Stimulated activated CD4-positive, alpha-beta T cell treated with anti-CD3 and anti-CD28 coated beads, Interleukin-4, amount 100 ng/mL, for 24 hours (primary cell): ENCODE measurements at regions not wholly inside any gene's neighbourhood (a gene's known extent, or its start where the extent isn't known, plus 50 kb on each side); places are given as distances from the start of the nearest gene placed in this dataset.
A peak's percentile ranks its signal among the peaks of the same experiment; 100 is the strongest.
"Not testable (repeated sequence)": the region's sequence is repeated elsewhere in the genome, so short reads cannot be mapped to it uniquely, and the experiment has no call there.

Experiments
- DNase-seq: peaks from one replicate; pipeline ENCODE4 v3.0.0-alpha.2; 2020

DNA sequence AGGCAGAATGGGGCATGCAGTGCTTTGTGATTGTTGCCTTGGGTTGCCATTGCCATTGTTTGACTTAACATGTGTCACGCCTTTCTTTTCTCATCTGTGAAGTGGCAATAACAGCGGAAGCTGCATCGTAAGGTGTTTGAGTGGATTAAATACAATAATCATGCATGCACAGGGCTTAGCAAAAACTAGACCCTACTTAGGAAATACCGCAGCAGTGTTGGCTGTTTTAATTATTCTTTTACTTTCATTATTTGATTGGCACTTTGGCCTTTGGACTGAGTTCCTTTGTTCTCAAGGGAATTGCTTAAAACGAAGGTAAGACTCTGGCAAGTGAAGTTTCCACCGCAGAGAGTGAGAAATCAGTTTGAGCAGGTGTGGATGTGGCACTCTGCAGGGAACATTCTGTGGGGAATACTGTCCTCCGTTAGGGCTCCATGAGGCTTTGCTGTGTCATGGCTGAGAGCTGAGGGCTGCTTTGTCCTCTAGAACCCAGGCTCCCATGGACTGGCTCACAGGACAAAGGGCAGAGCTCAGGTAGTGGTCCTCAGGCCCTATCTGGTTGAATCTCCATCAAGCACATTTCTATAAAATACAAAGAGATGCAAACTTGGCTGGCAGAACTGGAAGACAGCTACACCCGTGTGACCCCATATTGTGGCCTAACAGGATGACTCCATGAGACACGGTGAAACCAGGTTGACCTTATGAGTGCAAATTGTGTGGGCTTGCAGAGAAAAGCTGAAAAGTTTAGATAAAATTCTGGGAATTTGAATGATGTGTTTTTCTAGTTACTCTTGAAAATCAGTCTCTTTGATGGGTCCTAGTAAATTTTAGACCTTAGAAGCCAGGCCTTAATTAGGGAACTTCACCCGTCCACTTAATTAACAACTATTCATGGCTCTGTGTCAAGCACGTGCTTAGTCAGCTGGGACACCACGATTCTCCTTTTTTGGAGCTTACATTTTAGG lies 407.2 kb downstream of the KCNRG start:
- no peak for DNase-seq

DNA sequence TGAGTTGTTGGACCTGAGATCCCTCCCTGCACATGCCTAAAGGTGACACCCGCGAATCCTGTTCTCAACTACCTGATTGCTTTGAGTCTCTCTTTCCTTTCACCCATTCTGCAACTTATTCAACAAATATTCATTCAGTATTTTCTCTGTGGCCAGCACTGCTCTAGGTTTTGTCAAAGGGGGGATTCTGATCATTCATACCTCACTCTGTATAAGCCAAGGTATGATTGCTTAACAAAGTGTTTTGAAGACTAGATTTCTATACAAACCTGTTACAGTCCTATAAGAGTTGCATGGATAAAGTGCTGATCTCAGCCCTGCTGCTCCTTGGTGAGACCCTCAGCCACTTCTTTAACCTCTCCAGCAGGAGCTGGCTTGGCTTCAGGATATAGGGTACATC lies 409.7 kb downstream of the KCNRG start:
- DNase-seq: no peak

DNA sequence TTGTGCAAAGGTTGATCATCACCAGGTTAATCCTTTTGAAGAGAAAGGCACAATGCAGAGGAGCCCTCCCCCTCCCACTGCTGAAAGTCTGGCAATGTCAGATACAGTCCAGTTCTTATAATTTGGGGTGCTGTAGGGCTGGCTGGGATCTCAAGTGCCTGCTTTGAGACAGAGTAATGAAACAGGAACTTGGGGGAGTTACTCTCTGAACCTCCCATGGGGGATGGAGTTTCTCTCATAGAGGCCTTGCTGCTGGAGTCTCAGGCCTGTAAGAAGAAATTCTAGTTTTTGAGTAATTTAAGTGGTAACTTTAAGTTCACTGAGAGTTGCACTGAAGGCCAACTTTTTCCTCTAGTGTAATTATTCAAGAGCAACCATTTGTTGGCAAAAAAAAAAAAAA lies 410.5 kb downstream of the KCNRG start:
- DNase-seq: no peak

DNA sequence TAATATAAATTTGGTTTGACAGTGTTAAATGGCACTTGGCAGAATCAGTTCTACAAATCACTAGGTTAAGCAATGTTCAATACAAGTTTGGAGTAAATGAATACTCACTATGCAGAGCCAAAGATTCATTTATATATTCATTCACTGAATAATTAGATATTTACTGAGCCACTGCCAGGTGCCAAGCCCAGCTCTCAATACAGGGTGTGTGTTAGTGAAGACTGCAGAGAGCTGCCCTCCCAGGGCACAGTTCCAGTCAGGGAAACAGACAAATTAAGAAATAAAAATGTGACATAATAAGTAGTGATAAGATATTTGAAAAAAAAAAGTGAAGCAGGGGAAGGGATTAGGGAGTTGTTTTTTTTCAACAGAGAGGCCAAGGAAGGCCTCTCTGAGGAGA lies 411.7 kb downstream of the KCNRG start:
- DNase-seq: no peak

DNA sequence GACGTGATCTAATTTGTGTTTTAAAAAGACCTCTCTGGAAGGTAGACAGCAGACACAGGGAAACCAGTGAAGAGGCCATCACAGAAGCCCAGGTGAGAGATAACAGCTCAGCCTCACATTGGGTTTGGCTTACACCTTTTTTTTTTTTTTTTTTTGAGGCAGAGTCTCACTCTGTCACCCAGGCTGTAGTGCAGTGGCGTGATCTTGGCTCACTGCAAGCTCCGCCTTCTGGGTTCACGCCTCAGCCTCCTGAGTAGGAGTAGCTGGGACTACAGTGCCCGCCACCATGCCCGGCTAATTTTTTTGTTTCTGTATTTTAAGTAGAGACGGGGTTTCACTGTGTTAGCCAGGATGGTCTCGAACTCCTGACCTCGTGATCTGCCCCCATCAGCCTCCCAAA lies 412.3 kb downstream of the KCNRG start:
- not testable (repeated sequence) for DNase-seq

DNA sequence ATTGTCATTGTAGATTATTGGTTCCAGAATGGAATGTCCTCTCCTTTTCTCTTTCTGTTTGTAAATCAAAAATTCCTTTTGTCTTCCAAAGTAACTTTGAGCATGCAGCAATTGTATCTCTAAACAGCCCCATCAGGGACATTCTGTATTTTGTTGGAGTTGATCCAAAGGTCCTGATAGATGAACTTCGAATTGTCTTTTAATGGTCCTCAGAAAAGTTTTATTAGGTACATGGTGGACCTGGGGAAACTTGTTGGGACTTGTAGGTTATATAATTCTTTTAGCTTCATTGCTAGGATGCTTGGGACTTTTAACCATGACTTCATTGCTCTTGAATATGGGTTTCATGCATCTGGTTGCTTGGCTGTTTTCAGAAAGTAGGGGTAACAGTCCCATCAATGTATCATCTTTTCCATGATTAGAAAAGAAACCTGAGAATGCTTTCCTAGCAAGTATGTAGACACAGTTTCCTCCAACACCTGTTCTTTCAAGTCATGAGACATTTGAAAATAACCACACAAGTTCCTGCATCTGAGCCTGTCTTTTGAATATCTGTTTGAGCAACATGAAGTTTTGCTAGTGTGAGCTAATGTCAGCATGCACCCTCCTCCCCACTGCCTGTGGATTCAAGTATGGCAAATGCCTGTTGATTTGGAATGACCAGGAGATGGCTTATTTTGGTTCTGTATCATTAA lies 413.1 kb downstream of the KCNRG start:
- DNase-seq: peak; percentile 17

DNA sequence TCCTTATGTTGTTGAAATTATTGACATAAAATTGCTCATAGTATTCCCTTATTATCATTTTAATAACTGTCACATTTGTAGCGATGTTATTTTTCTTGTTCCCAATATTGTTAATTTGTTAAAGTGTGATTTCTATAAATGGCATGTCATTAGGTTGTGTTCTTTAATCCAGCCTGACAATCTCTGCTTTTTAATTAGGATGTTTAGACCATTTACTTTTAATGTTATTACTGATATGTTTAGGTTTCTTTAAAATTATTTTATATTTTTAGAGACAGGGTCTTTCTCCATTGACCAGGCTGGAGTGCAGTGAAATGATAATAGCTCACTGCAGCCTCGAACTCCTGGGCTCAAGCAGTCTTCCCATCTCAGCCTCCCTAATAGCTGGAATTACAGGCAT lies 408.5 kb downstream of the DLEU7 start:
- DNase-seq: no peak

DNA sequence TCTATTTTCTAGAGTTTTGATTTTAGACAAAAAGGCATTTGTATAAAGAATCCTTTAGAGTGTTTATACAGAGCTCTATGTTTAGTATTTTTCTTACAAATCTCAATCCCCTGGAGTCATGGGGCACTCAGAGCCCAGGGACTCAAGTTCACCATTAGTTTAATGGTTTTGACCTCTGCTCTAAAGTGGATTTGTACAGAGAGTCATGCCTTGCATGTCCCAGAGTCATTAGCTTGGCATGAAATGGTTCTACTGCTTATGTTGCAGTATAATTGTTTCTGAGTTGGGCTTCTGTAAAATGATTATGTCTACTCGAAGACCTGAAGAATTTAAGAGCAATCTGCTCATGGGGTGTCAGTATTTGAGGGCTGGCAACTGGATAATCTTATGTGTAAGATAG lies 406.2 kb downstream of the DLEU7 start:
- DNase-seq: no peak

DNA sequence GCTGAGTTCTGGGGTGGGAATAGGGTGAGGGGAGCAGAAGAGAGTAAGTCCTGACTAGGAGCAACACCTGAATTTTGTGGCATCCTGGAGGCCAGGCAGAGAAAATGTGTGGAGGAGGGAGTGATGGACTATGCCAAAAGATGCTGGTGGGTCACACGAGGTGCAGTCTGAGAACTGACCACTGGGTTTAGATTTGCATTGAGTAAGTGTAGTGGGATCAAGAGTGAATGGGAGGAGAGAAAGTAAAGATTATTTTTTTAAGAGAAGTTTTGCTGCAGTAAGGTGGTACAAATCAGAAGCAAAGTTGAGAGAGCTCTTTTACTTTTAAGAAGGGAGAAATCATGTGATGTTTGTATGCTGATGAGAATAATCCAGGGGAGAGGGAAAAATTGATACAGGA lies 405.1 kb downstream of the DLEU7 start:
- no peak for DNase-seq

DNA sequence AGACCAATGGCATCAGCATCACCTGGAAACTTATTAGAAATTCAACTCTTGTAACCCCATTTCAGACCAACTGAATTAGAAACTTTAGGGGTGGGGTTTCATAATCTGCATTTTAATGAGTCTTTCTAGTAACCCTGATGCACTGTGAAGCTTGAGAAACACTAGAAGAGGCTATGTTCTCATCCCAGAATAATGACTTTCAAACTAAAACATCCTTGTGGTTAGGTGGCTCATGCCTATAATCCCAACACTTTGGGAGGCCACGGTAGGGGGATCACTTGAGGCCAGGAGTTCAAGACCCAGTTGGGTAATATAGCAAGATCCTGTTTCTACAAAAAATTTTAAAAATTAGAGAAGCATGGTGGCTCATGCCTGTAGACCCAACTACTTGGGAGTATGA lies 402.4 kb downstream of the DLEU7 start:
- DNase-seq: no peak

DNA sequence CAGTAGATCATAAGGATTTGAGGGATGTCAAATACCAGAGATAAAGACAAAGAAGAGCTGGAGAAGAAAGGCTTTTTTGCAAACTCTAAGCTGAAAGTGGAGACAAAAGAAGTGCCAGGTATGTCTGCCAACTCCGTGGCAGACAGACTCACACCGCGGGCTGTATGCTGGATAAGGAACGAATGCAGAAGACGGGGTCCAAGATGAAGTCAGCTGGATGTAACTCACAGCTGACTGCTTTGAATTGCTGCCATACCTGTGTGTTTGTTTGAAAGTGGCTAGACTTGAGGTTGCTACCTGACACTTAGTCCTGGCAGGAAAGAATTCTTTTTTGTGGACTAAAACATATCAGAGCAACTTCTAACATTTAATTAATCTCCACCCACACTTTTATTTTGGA lies 398.8 kb downstream of the DLEU7 start:
- no peak for DNase-seq

DNA sequence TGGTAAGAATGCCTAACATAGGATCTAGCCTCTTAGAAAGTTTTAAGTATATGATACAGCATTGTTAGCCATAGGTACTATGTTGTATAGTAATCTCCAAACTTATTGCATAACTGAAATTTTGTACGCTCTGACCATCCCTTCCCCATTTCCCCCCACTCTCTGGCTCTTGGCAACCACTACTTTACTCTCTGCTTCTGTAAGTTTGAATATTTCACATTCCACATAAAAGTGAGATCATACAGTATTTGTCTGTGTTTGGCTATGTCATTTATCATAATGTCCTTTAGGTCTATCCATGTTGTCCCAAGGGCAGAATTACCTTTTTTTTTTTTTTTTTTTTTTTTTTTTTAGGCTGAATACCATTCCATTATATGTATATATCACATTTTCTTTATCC lies 396.9 kb downstream of the DLEU7 start:
- no peak for DNase-seq

DNA sequence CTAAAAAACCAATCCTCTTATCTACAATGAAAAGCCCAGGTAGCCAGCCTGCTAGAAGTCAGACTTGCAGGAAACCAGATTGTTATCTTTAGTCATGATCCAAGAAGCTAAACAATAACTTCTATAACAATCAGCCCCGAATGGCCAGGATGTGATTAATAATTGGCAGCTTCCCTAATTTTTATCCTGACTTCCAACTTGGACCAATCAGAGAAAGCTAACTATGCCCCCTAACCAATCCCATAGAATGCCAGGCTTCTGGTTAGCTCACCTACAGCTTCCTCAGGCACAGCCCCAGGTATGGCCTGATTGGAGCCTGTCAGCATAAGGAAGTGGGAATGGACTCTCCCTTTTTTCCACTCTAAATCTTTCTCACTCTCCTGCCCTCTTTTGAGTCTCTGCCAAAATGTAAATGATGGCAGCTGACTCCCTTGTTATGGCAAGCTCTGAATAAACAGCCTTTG lies 394.9 kb downstream of the DLEU7 start:
- DNase-seq: no peak

DNA sequence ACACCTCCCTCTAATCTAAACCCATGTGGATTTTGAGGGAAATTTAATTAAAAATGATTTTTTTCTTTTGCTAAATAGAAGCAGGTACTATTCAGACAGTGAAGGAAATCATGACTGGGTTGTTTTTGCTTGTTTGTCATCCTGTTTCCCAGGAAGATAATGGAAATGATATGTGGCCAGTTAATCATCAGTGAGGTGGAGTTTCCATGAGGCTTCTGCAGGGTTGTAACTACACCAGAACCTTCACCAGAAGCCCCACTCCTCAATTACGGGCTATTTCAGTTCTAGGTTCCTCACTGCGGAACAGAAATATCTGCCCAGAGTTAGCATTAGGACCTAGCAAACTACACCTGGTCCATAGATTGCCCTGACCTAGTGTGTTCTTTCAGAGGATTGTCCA lies 394.0 kb downstream of the DLEU7 start:
- DNase-seq: no peak

DNA sequence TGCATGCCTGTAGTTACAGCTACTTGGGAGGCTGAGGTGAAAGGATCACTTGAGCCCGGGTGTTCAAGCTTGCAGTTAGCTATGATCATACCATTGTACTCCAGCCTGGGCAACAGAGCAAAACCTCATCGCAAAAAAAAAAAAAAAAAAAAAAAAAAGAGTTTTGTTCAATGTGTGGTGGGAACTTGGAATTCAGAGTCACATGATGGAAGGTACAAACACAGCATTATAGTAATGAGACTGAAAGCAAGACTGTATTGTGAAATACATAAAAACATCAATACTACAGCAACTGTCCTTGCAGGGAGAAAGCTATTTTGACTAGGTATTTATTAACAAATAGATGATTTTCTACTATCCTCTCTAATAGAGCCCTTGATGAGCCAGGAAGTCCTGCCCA lies 393.2 kb downstream of the DLEU7 start:
- DNase-seq: no peak

DNA sequence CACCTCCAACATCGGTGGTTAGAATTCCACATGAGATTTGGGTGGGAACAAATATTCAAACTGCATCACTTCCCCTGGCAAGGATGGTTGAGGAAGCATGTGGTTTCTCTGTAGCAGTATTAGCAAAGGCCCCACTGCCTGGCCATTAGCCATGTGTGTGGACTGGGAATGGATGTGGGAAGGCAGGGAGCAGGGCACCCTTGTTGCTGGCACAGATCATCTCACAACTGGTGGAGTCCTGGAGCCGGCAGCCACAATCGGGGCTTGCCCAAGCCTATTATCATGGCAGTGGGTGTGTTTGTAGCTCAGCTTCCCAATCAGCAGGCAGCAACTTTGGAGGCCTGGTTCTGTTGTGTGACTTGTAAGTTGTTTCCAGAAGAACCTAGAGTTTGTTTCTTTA lies 391.9 kb downstream of the DLEU7 start:
- no peak for DNase-seq

DNA sequence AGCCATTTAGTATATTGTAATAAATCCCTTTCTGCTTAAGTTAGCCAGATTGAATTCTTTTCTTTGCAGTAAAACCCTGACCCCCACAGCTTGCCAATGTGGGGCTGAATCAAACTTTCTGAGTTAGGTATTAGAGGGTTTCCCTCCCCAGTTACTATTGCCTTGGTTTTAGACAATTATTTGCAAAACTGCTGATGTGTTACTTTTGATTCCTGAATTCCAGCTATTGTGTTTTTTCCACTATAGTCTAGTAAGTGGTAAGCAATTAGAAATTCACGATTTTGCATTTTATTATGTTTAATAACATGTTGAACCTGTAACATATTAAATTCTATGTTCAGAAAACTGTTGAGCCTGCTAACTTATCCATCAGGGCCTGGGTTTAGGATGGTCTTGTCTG lies 391.5 kb downstream of the DLEU7 start:
- no peak for DNase-seq

DNA sequence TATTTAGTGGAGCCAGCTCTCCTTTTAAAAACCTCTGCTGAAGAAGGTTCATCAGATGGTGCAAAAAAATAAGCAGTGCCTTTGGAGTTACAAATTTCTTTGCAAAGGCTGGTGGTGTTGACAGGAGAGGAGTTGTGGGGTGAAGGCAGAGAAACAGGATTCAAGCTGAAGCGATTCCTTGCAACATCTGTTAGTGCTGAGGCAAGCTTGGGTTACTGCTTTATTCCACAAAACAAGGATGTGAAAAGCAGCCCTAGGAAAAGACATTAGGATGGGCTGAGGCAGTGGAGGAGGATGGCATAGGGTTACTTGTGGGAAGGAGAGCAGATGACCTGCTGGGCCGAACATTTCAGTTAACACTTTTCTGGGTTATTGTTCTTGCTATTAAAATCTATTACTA lies 390.7 kb downstream of the DLEU7 start:
- no peak for DNase-seq

DNA sequence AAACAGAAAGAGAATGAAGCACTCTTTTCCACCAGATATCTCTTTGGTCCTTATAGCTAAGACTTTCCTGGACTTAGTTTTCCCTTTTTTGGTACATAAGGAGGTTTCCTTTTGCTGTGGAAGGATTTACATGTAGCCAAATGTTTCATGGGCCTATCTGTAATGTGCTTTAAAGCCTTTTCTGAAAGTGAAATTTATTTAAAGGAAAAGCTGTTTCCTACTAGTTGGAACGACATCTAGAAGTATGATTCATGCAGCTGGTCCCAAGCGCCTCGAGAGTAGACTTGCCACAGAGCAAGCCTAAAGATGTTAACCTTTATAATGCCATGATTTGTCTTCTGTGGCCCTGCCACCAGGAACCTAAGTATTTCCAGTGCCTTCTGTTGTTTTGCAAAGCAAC lies 390.3 kb downstream of the DLEU7 start:
- DNase-seq: no peak

DNA sequence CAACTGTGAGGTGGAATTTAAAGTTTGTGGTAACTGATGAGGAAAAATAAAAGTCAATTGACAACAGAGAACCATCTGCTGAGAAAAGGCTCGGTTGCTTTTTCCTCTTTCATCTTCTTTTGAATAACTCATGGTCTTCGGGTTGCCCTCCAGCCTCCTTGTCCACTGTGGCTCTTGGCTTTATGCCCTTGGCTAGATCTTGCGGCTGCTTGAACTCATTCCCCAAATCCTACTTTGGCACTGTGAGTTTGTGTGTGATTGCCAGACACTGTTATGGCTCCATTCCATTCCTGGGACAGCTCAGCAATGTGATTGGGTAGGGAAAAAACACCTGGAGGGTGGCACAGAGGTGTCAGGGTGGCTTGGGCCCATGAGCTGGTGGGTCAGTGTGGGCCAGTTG lies 387.4 kb downstream of the DLEU7 start:
- DNase-seq: no peak

DNA sequence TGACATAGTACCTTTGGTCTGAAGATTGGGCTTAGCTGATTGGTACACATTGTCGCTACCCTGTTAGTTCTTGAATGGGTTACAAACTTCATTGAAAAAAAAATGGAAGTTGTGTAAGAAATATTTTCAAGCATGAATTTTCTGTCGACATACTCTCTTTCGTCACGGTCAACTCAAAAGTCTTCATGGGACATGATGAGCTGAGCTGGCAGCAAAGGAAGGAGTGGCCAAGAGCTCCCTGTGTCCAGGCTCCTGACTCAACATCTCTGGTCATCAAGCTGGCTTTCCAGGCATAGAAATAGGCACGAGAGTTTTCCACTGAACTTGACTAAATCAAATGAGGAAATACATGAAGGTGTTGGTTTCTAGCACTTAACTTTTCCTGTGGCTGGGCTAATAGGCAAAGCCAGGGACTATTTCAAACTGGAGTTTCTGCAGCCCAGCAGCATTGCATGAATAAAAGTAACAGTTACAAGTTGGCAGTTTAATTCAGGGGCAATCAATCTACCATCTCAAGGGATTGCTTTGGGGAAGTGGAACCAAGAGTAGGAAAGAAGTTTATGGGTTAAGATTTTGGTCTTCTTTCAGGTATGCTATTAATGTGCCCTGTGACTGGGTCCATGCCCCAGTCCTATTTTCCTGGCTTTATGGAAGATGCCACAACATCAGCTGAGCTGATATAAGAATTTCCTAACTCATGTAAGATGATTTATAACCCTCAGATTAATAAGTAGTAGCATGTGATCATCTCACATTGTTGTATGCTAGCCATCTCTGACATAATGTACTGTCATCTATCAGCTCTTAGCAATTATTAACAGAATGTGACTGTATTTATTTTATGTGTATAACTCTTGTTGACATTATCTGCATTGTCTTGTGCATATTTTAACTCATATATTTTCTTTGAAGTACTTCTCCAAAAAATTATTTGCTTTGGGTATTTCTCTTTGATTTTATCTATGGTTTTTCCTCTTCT lies 385.8 kb downstream of the DLEU7 start:
- DNase-seq: no peak

DNA sequence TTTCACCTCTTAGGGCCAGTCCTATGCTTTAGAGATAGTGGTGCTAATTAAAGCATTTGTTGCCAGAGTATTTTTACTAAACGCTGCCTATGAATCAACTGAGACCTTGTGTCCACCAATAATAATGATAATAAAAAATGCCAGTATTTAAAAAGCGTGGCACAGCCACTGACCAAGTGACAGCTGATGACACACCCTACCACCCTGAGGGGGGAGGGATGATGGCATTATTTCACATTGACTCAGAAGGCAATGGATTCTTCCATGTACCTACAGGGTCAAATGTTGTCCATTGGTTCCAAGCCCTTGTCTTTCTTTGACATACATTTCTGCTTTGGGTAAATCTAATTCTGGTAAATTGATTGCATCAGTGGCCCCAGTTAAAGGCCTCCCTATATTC lies 384.4 kb downstream of the DLEU7 start:
- no peak for DNase-seq

DNA sequence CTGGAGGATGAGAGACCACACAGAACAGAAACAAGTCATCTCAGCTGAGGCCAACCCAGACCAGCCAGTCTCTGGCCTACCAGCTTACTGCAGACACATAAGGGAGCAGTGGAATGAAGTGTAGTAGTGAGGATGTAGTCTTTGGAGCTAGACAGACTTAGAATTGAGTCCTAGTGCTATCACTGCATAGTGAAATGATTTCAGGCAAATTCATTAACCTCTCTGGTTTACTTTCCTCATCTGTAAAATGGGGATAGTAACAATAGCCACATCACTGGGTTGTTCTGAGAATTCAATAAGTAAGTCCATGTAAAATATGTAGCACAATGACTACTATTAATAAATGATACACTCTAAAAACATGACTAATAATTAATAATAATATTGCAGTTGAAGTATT lies 383.8 kb downstream of the DLEU7 start:
- DNase-seq: no peak
